Body of pancreas (tissue), 4 donors: ENCODE measurements at regions not wholly inside any gene's neighbourhood (a gene's known extent, or its start where the extent isn't known, plus 50 kb on each side); places are given as distances from the start of the nearest gene placed in this dataset.

Source experiments
- CTCF ChIP-seq, 7 experiments: fragments of 450-650 bp in 4 of 7; fragments of 200-600 bp in 3 of 7; sonication (generic) in 3 of 7; IDR thresholded peaks; one replicate each; pipeline ENCODE4 v1.5.1; 2016 to 2019; ENCODE audit warnings: antibody characterized with exemption in 7 of 7
- POLR2A ChIP-seq, 3 donors: fragments of 450-650 bp; IDR thresholded peaks; one replicate each; pipeline ENCODE4 v1.6.1; 2016; ENCODE audit warnings: antibody characterized with exemption in 3 of 3, mild to moderate bottlenecking in 2 of 3

GRCh38 chr5:162283609-162284008 lies 216.0 kb downstream of the GABRG2 start:
- no peak for TF ChIP-seq CTCF (IDR thresholded peaks at IDR 0.05)
- no peak for TF ChIP-seq POLR2A (IDR thresholded peaks at IDR 0.05)
